Caki2 (cell line): ENCODE measurements at regions not wholly inside any gene's neighbourhood (a gene's known extent, or its start where the extent isn't known, plus 50 kb on each side); places are given as distances from the start of the nearest gene placed in this dataset.

Experiments
- DNase-seq: peaks from one replicate; pipeline ENCODE4 v3.0.0-alpha.2; 2015; ENCODE audit warnings: low read depth
- in situ Hi-C: cut with HindIII; loops from 2 replicates; pipeline ENCODE4 v1.10.0; 2016; ENCODE audit warnings: low sequenced_read_pairs, low pct_unique_long_range_greater_than_20kb, mixed read lengths

- DNase-seq: peak; percentile 69
- in situ Hi-C loops: no loop called here
Measured at GRCh38 chr11:104668797-104669463, 229.3 kb downstream of the CASP12 start.

GRCh38 chr11:104666624-104667023, 231.6 kb downstream of the CASP12 start:
- no peak for DNase-seq
- in situ Hi-C loops: no loop called here

GRCh38 chr11:104665641-104666040, 232.6 kb downstream of the CASP12 start:
- in situ Hi-C loops: no loop called here

GRCh38 chr11:104663190-104664140, 234.8 kb downstream of the CASP12 start:
- no peak for DNase-seq

More at GRCh38 chr11:104665641-104666040, 232.6 kb downstream of the CASP12 start:
- no peak for DNase-seq

GRCh38 chr11:104661901-104662300, 236.4 kb downstream of the CASP12 start:
- no peak for DNase-seq
- in situ Hi-C loops: no loop called here

More at GRCh38 chr11:104663190-104664140, 234.8 kb downstream of the CASP12 start:
- in situ Hi-C loops: no loop called here

- DNase-seq: no peak
- in situ Hi-C loops: no loop called here
Measured at GRCh38 chr11:104661471-104661870, 236.8 kb downstream of the CASP12 start.

GRCh38 chr11:104658177-104658576, 240.1 kb downstream of the CASP12 start:
- no peak for DNase-seq
- in situ Hi-C loops: no loop called here

- DNase-seq: no peak
- in situ Hi-C loops: no loop called here
Measured at GRCh38 chr11:104657083-104657482, 241.2 kb downstream of the CASP12 start.

- no peak for DNase-seq
- in situ Hi-C loops: no loop called here
Measured at GRCh38 chr11:104655066-104655465, 243.2 kb downstream of the CASP12 start.

- no peak for DNase-seq
- in situ Hi-C loops: no loop called here
Measured at GRCh38 chr11:104654181-104654813, 244.0 kb downstream of the CASP12 start.

GRCh38 chr11:104653407-104653806, 244.9 kb downstream of the CASP12 start:
- DNase-seq: no peak
- in situ Hi-C loops: no loop called here

GRCh38 chr11:104652996-104653395, 245.3 kb downstream of the CASP12 start:
- in situ Hi-C loops: no loop called here
- no peak for DNase-seq

GRCh38 chr11:104650234-104650633, 248.0 kb downstream of the CASP12 start:
- DNase-seq: no peak
- in situ Hi-C loops: no loop called here

GRCh38 chr11:104649002-104649401, 249.3 kb downstream of the CASP12 start:
- in situ Hi-C loops: no loop called here
- DNase-seq: no peak

GRCh38 chr11:104645261-104646222, 252.7 kb downstream of the CASP12 start:
- DNase-seq: no peak
- in situ Hi-C loops: no loop called here

- DNase-seq: no peak
- in situ Hi-C loops: no loop called here
Measured at GRCh38 chr11:104637662-104638170, 260.5 kb downstream of the CASP12 start.

GRCh38 chr11:104633226-104633625, 265.0 kb downstream of the CASP12 start:
- in situ Hi-C loops: no loop called here
- no peak for DNase-seq

GRCh38 chr11:104630352-104630751, 267.9 kb downstream of the CASP12 start:
- in situ Hi-C loops: no loop called here
- no peak for DNase-seq
